T-cell (primary cell): ENCODE measurements at regions not wholly inside any gene's neighbourhood (a gene's known extent, or its start where the extent isn't known, plus 50 kb on each side); places are given as distances from the start of the nearest gene placed in this dataset.

Experiments
- ATAC-seq, 4 experiments: fragments of 200-7000 bp in 3 of 4; fragments of 150-1000 bp in 1 of 4; cut with Tn5 transposase; replicated peaks in 1 of 4; 1 replicate in 3 of 4; 2 replicates in 1 of 4; pipeline ENCODE4 v1.10.0; 2021; ENCODE audit warnings: moderate library complexity in 3 of 4, mild to moderate bottlenecking in 2 of 4, moderate number of reproducible peaks in 1 of 4
- CTCF ChIA-PET, 2 donors: fragments of 300-600 bp; sonication (Branson Sonifier 250); formaldehyde crosslinking; loops; one replicate each; lab custom pipeline; 2022; ENCODE audit warnings: antibody characterized with exemption in 2 of 2; lab: Charles Lee
- POLR2A ChIA-PET, 2 donors: fragments of 300-600 bp; sonication (Branson Sonifier 250); formaldehyde crosslinking; loops; one replicate each; lab custom pipeline; 2022; ENCODE audit warnings: antibody characterized with exemption in 2 of 2; lab: Charles Lee
- DNase-seq, 35 experiments: peaks; one replicate each; pipeline versions ENCODE4 v3.0.0 to v3.0.0-alpha.2; 2013 to 2023
- H3K27ac ChIP-seq: one replicate; pipeline ENCODE4 v1.5.1; 2013; ENCODE audit warnings: low read length
- H3K27me3 ChIP-seq, 2 experiments: replicated peaks in 1 of 2; 1 replicate in 1 of 2; 2 replicates in 1 of 2; pipeline versions ENCODE4 v1.6.1 to v1.7.0; 2013; ENCODE audit warnings: low read length in 1 of 2, mixed read lengths in 1 of 2; ENCODE audit not compliant: control insufficient read depth in 2 of 2, insufficient read depth in 2 of 2; ENCODE audit errors: extremely low read depth in 1 of 2
- H3K36me3 ChIP-seq, 2 donors: 1 replicate in 1 of 2; 2 replicates in 1 of 2; pipeline versions ENCODE4 v1.6.1 to v1.7.0; 2013; ENCODE audit warnings: low read length in 1 of 2; ENCODE audit not compliant: control insufficient read depth in 2 of 2, insufficient read depth in 1 of 2; ENCODE audit errors: extremely low read depth in 1 of 2
- H3K4me1 ChIP-seq, 2 experiments: 1 replicate in 1 of 2; 2 replicates in 1 of 2; pipeline versions ENCODE4 v1.6.1 to v1.7.0; 2013; ENCODE audit warnings: low read length in 2 of 2, mixed read lengths in 1 of 2; ENCODE audit not compliant: insufficient read depth in 2 of 2, control insufficient read depth in 1 of 2; ENCODE audit errors: extremely low read depth in 1 of 2
- H3K4me3 ChIP-seq, 2 donors: 1 replicate in 1 of 2; 2 replicates in 1 of 2; pipeline versions ENCODE4 v1.5.1 to v1.7.0; 2013; ENCODE audit warnings: mild to moderate bottlenecking in 2 of 2, low read length in 1 of 2, moderate library complexity in 1 of 2; ENCODE audit not compliant: control insufficient read depth in 1 of 2; ENCODE audit errors: extremely low read depth in 1 of 2
- H3K9me3 ChIP-seq: 2 replicates; pipeline ENCODE4 v1.7.0; 2013
- H3K27ac Mint-ChIP-seq, 2 donors: one replicate each; pipeline ENCODE4 v1.8.0; 2020 to 2021; ENCODE audit warnings: mild to moderate bottlenecking in 2 of 2, mixed read lengths in 2 of 2
- H3K27me3 Mint-ChIP-seq, 2 donors: one replicate each; pipeline ENCODE4 v1.8.0; 2021 to 2022; ENCODE audit warnings: mixed read lengths in 2 of 2
- H3K36me3 Mint-ChIP-seq: one replicate; pipeline ENCODE4 v1.8.0; 2021; ENCODE audit warnings: mixed read lengths
- H3K4me1 Mint-ChIP-seq, 3 donors: one replicate each; pipeline ENCODE4 v1.8.0; 2020 to 2022; ENCODE audit warnings: mixed read lengths in 3 of 3, mild to moderate bottlenecking in 1 of 3
- H3K4me3 Mint-ChIP-seq, 3 donors: one replicate each; pipeline ENCODE4 v1.8.0; 2020 to 2022; ENCODE audit warnings: mild to moderate bottlenecking in 3 of 3, mixed read lengths in 3 of 3, moderate library complexity in 3 of 3
- H3K9me3 Mint-ChIP-seq, 3 donors: one replicate each; pipeline ENCODE4 v1.8.0; 2020 to 2022; ENCODE audit warnings: mixed read lengths in 3 of 3
- WGBS: methylation state at CpG from one replicate; pipeline ENCODE4 v1.1.5; 2013; ENCODE audit warnings: missing lambda C conversion rate; ENCODE audit not compliant: insufficient coverage; 5-methylcytosine and 5-hydroxymethylcytosine counted together

DNA sequence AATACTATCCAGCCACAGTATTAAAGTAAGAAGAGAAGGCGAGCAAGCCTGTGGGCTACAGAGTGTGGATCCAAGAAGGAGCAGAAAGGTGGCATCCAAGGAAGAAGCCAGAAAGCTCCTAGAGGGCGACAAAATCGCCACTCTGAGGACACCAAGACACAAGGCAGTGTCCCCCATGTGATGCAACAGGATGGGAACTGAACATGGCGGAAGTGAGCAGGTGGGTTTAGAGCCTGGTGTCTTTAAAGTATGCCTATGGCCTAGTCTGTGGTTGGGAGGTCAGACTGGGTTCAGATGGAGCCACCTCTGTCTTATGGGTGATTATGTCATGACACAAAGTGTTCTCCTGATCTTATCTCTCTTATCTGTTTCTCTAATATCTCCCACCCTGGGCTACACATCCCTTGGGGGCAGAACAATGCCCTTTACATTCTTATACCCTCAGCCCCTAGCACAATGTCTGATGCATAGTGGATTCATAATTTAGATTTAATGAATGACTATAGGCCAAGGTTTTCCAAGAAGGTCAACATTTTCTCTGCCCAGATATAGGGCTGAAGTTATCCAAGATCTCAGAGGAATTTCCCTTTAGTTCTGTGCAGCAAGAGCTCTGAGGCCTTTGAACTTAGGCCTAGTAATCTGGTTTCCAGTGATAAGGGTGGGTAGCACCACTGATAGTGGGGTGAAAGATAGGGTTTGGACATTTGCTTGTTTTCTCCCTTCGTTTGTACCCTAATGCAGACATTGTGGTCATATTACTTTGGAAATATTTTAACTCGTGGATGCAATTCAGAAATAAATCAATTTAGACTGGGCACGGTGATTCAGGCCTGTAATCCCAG lies 167.3 kb upstream of the AKIRIN2 start:
- POLR2A ChIA-PET: interaction anchor here in 1 of 2 donors (0.6 kb wide), 1 partner anchor 784 kb away, joined by 3 read pairs; no protein-coding TSS in a partner anchor
- Mint-ChIP-seq H3K4me1 (no peaks in the 10 kb centered on the region), H3K27ac (no peak overlapping the region), H3K27me3 (peaks cover 10 to 12% of the 10 kb centered on the region in 2 donors), H3K36me3 (no peaks in the 10 kb centered on the region), H3K4me3 (no peak overlapping the region), H3K9me3 (no peaks in the 10 kb centered on the region)
- Histone ChIP-seq H3K4me3 (no peak overlapping the region), H3K36me3 (no peaks in the 10 kb centered on the region), H3K27ac (no peak overlapping the region), H3K4me1 (no peaks in the 10 kb centered on the region), H3K27me3 (peaks cover 2 to 3% of the 10 kb centered on the region in 2 experiments), H3K9me3 (no peaks in the 10 kb centered on the region)
- 77% methylated on average over 5 of the region's 7 CpGs for WGBS
- no peak for ATAC-seq
- CTCF ChIA-PET: interaction anchor here in 1 of 2 donors (0.6 kb wide), 1 partner anchor 460 kb away, joined by 6 read pairs; no protein-coding TSS in a partner anchor
- DNase-seq: no peak

DNA sequence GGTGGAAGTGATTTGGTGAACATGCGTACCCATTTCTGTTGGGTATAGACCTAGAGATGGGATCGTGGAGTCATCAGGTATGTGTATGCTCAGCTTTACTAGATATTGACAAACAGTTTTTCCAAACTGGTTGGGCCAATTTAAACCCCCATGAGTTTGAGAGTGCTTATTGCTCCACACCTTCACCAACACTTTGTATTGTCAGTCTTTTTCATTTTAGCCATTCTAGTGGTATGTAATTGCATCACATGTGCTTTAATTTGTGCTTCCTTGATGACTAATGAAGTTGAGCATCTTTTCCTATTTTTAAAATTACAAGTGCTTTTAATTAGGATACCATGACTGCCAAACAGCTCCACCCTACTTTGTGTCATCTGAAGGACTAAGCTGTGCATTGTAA lies 158.9 kb upstream of the AKIRIN2 start:
- Histone ChIP-seq H3K27me3 (peaks cover 0 to 3% of the 10 kb centered on the region in 2 experiments), H3K4me1 (no peaks in the 10 kb centered on the region), H3K9me3 (no peaks in the 10 kb centered on the region), H3K4me3 (no peak overlapping the region), H3K36me3 (no peaks in the 10 kb centered on the region), H3K27ac (no peak overlapping the region)
- ATAC-seq: no peak
- no peaks in the 10 kb centered on the region for H3K4me1 Mint-ChIP-seq
- ChIA-PET CTCF (no interaction called here), POLR2A (no interaction called here)
- no peak overlapping the region for H3K4me3 Mint-ChIP-seq
- peaks cover 2 to 5% (median 4%) of the 10 kb centered on the region in 3 donors for H3K9me3 Mint-ChIP-seq
- DNase-seq: no peak
- H3K36me3 Mint-ChIP-seq: no peaks in the 10 kb centered on the region
- no CpG with 5 or more reads among the region's 2 CpGs for WGBS
- peaks cover 6 to 27% of the 10 kb centered on the region in 2 donors for H3K27me3 Mint-ChIP-seq
- no peak overlapping the region for H3K27ac Mint-ChIP-seq

GRCh38 chr6:87858440-87858839 lies 156.4 kb upstream of the AKIRIN2 start:
- POLR2A ChIA-PET: no interaction called here
- ATAC-seq: no peak

DNA sequence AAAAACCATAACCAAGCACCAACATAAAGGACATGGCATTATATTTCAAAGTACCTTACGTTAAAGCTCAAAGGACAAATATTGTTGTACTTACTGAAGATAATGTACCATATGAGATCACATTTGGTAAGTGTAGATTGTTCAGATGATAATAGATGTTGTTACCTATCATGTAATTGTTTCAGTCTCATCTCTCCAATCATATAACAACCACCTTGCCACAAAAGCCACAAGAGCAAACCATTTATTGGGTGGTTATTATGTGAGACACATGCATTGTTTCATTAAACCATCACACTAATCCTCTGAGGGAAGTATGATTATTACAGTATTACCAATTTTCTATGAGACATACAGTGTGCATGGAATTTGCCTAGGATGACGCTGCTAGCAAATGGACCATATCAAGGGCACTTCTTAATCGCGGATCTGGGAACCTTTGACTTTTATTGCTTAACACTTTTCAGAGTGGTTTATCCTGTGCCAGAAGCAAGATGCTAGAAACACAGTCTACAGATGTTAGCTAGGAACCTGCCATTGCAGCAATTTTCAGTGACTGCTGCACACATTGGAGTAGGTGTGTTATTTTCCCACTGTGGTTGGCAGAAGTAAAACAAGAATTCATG lies 149.8 kb upstream of the AKIRIN2 start:
- WGBS: 100% methylated on average over 3 of the region's 4 CpGs
- CTCF ChIA-PET: no interaction called here
- DNase-seq (no peak), ATAC-seq (no peak)
- H3K27ac Mint-ChIP-seq: no peak overlapping the region
- H3K4me3 ChIP-seq: no peak overlapping the region
- no peaks in the 10 kb centered on the region for H3K36me3 Mint-ChIP-seq
- no peaks in the 10 kb centered on the region for H3K9me3 ChIP-seq
- no peak overlapping the region for H3K27ac ChIP-seq
- POLR2A ChIA-PET: no interaction called here
- H3K4me1 Mint-ChIP-seq: no peaks in the 10 kb centered on the region
- no peaks in the 10 kb centered on the region for H3K27me3 ChIP-seq
- H3K4me3 Mint-ChIP-seq: no peak overlapping the region
- H3K27me3 Mint-ChIP-seq: peaks cover under 1 to 5% of the 10 kb centered on the region in 2 donors
- H3K9me3 Mint-ChIP-seq: no peaks in the 10 kb centered on the region
- no peaks in the 10 kb centered on the region for H3K4me1 ChIP-seq
- H3K36me3 ChIP-seq: no peaks in the 10 kb centered on the region

More at GRCh38 chr6:87858440-87858839, 156.4 kb upstream of the AKIRIN2 start:
- Mint-ChIP-seq H3K27ac (no peak overlapping the region), H3K27me3 (peaks cover 5 to 17% of the 10 kb centered on the region in 2 donors), H3K36me3 (no peaks in the 10 kb centered on the region), H3K4me1 (no peaks in the 10 kb centered on the region), H3K4me3 (no peak overlapping the region), H3K9me3 (peaks cover 2 to 5% (median 4%) of the 10 kb centered on the region in 3 donors)
- Histone ChIP-seq H3K36me3 (no peaks in the 10 kb centered on the region), H3K9me3 (no peaks in the 10 kb centered on the region), H3K27ac (no peak overlapping the region), H3K27me3 (no peaks in the 10 kb centered on the region), H3K4me1 (no peaks in the 10 kb centered on the region), H3K4me3 (no peak overlapping the region)
- DNase-seq: no peak
- whole genome bisulfite sequencing: no CpG with 5 or more reads among the region's 1 CpG
- CTCF ChIA-PET: no interaction called here

- ATAC-seq (no peak), DNase-seq (no peak)
- WGBS: 86% methylated on average over 3 of the region's 3 CpGs
- POLR2A ChIA-PET: no interaction called here
- Mint-ChIP-seq H3K27ac (no peak overlapping the region), H3K4me1 (no peaks in the 10 kb centered on the region), H3K9me3 (no peaks in the 10 kb centered on the region), H3K4me3 (no peak overlapping the region), H3K27me3 (peaks cover 5 to 7% of the 10 kb centered on the region in 2 donors), H3K36me3 (no peaks in the 10 kb centered on the region)
- H3K27me3 ChIP-seq: no peaks in the 10 kb centered on the region
- no peak overlapping the region for H3K4me3 ChIP-seq
- no peaks in the 10 kb centered on the region for H3K4me1 ChIP-seq
- H3K36me3 ChIP-seq: no peaks in the 10 kb centered on the region
- CTCF ChIA-PET: interaction anchor here in 1 of 2 donors (0.5 kb wide), 1 partner anchor 18 kb away, joined by 4 read pairs; no protein-coding TSS in a partner anchor
- H3K27ac ChIP-seq: no peak overlapping the region
- no peaks in the 10 kb centered on the region for H3K9me3 ChIP-seq
These were observed 146.6 kb upstream of the AKIRIN2 start for GRCh38 chr6:87848616-87849015.

DNA sequence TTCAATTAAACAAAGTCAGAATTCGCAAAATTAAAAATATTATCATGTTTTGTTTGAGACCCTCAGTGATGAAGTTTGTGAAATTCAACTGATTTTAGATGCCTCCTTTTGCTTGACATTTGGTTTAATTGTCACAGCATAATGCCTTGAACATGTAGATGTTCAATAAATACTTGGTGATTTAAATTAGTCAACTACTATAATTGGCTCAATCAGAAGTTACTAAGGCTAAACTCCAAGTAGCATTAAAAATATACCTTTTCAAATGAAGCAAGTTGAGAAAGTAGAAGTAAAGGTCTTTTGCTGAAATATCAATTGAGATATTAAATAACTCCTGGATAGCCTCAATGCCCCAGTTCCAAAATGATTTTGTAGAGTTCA lies 145.8 kb upstream of the AKIRIN2 start:
- H3K36me3 ChIP-seq: no peaks in the 10 kb centered on the region
- H3K36me3 Mint-ChIP-seq: no peaks in the 10 kb centered on the region
- WGBS: no CpG with 5 or more reads among the region's 1 CpG

More for the DNA sequence above, 145.8 kb upstream of the AKIRIN2 start:
- DNase-seq: no peak
- Mint-ChIP-seq H3K4me3 (no peak overlapping the region), H3K9me3 (no peaks in the 10 kb centered on the region), H3K4me1 (no peaks in the 10 kb centered on the region), H3K27me3 (peaks cover 7 to 8% of the 10 kb centered on the region in 2 donors), H3K27ac (no peak overlapping the region)
- H3K27ac ChIP-seq: no peak overlapping the region
- no peak for ATAC-seq
- no peaks in the 10 kb centered on the region for H3K27me3 ChIP-seq
- H3K4me1 ChIP-seq: no peaks in the 10 kb centered on the region
- H3K4me3 ChIP-seq: no peak overlapping the region
- CTCF ChIA-PET: interaction anchor here in 1 of 2 donors (0.5 kb wide), 1 partner anchor 854 kb away, joined by 3 read pairs; no protein-coding TSS in a partner anchor
- POLR2A ChIA-PET: no interaction called here
- no peaks in the 10 kb centered on the region for H3K9me3 ChIP-seq
